Pancreas (tissue), 10 donors: ENCODE measurements at regions not wholly inside any gene's neighbourhood (a gene's known extent, or its start where the extent isn't known, plus 50 kb on each side); places are given as distances from the start of the nearest gene placed in this dataset.

Experiments
- ATAC-seq, 4 donors: fragments of 200-7000 bp; cut with Tn5 transposase; one replicate each; pipeline versions ENCODE4 v1.8.0 to v1.9.1; 2020; ENCODE audit warnings: mild to moderate bottlenecking in 4 of 4, moderate library complexity in 4 of 4
- DNase-seq, 6 donors: peaks; one replicate each; pipeline ENCODE4 v3.0.0-alpha.2; 2020
- FAIRE-seq: peaks from 2 replicates; lab custom pipeline; 2012; peaks lifted over from hg19 to GRCh38; lab: Jason Lieb, UNC
- H3K27ac ChIP-seq, 4 donors: fragments of 200-600 bp; sonication (generic); 1 replicate in 3 of 4; 2 replicates in 1 of 4; pipeline versions ENCODE4 v1.5.0 to v1.8.0; 2020
- H3K27me3 ChIP-seq, 4 donors: fragments of 200-600 bp; one replicate each; pipeline ENCODE4 v1.8.0; 2021
- H3K36me3 ChIP-seq, 3 donors: fragments of 200-600 bp; sonication (generic) in 1 of 3; one replicate each; pipeline versions ENCODE4 v1.5.0 to v1.8.0; 2020 to 2021
- H3K4me1 ChIP-seq, 3 donors: fragments of 200-600 bp; one replicate each; pipeline ENCODE4 v1.8.0; 2021
- H3K4me3 ChIP-seq, 4 donors: fragments of 200-600 bp; sonication (generic) in 2 of 4; one replicate each; pipeline versions ENCODE4 v1.5.0 to v1.8.0; 2020 to 2021
- H3K9me3 ChIP-seq, 4 donors: fragments of 200-600 bp; one replicate each; pipeline ENCODE4 v1.8.0; 2021
- WGBS, 2 donors: extraction: QIAGEN DNeasy Blood & Tissue Kit; methylation state at CpG; one replicate each; pipeline ENCODE4 v1.1.7; 2013; 5-methylcytosine and 5-hydroxymethylcytosine counted together
- intact Hi-C, 3 donors: fragments of 100-400 bp; cut with DNase I; formaldehyde crosslinking; loops; one replicate each; pipeline versions ENCODE4 v1.11.1 to v1.14.2; 2022
- TF ChIP-seq, protein P1 (sequence below), 4 donors: fragments of 200-600 bp; sonication (generic) in 3 of 4; IDR thresholded peaks; one replicate each; pipeline versions ENCODE4 v1.5.0 to v1.8.0; 2021; ENCODE audit warnings: antibody characterized with exemption in 4 of 4
- donor health status: healthy with polysubstance abuse.
- donor health status: DM: no; HTN: no; CAD: no; lungs with moderate emphysema.
- donor health status: DM: no; HTN: no; CAD: no.
- donor health status: control.
- donor health status: control.
- donor health status: Bipolar disorder and iron deficiency.
- donor health status: DM: yes; HTN: yes; CAD: no.
- donor health status: DM: no; HTN: no; CAD: no.
- donor health status: DM: no; HTN: no; CAD: no.
- donor health status: DM: yes; HTN: yes; CAD: no.

GRCh38 chr17:70886648-70887047, 717.3 kb downstream of the KCNJ2 start:
- Histone ChIP-seq H3K4me1 (no peaks in the 10 kb centered on the region), H3K27ac (no peak overlapping the region), H3K4me3 (no peak overlapping the region), H3K27me3 (no peaks in the 10 kb centered on the region), H3K36me3 (no peaks in the 10 kb centered on the region), H3K9me3 (no peaks in the 10 kb centered on the region)
- intact Hi-C loops, result no loop called here
- no peak for ATAC-seq
- no peak for FAIRE-seq
- WGBS, 2 donors, result 22 to 29% methylated on average over 2 of the region's 2 CpGs
- DNase-seq, result no peak
- TF ChIP-seq, protein P1, sequence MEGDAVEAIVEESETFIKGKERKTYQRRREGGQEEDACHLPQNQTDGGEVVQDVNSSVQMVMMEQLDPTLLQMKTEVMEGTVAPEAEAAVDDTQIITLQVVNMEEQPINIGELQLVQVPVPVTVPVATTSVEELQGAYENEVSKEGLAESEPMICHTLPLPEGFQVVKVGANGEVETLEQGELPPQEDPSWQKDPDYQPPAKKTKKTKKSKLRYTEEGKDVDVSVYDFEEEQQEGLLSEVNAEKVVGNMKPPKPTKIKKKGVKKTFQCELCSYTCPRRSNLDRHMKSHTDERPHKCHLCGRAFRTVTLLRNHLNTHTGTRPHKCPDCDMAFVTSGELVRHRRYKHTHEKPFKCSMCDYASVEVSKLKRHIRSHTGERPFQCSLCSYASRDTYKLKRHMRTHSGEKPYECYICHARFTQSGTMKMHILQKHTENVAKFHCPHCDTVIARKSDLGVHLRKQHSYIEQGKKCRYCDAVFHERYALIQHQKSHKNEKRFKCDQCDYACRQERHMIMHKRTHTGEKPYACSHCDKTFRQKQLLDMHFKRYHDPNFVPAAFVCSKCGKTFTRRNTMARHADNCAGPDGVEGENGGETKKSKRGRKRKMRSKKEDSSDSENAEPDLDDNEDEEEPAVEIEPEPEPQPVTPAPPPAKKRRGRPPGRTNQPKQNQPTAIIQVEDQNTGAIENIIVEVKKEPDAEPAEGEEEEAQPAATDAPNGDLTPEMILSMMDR (IDR thresholded peaks at IDR 0.05), result no peak

- Histone ChIP-seq H3K36me3 (no peaks in the 10 kb centered on the region), H3K4me3 (no peak overlapping the region), H3K27ac (no peak overlapping the region), H3K27me3 (no peaks in the 10 kb centered on the region), H3K9me3 (no peaks in the 10 kb centered on the region), H3K4me1 (no peaks in the 10 kb centered on the region)
- TF ChIP-seq, protein P1 (IDR thresholded peaks at IDR 0.05), result no peak
- WGBS, 2 donors, result 52 to 76% methylated on average over 2 of the region's 2 CpGs
- no peak for DNase-seq
- FAIRE-seq, result no peak
- intact Hi-C loops, result no loop called here
- ATAC-seq, result no peak
These were observed 719.0 kb downstream of the KCNJ2 start for GRCh38 chr17:70888324-70888723.

GRCh38 chr17:70891306-70891705, 722.0 kb downstream of the KCNJ2 start:
- FAIRE-seq, result no peak
- H3K36me3 ChIP-seq, result no peaks in the 10 kb centered on the region
- no peaks in the 10 kb centered on the region for H3K9me3 ChIP-seq
- no peak for ATAC-seq
- no peak for DNase-seq
- intact Hi-C loops, result no loop called here
- no peaks in the 10 kb centered on the region for H3K27me3 ChIP-seq
- H3K27ac ChIP-seq, result no peak overlapping the region
- TF ChIP-seq, protein P1 (IDR thresholded peaks at IDR 0.05), result no peak
- WGBS, 2 donors, result 62 to 68% methylated on average over 4 of the region's 4 CpGs
- no peak overlapping the region for H3K4me3 ChIP-seq
- H3K4me1 ChIP-seq, result no peaks in the 10 kb centered on the region

DNA sequence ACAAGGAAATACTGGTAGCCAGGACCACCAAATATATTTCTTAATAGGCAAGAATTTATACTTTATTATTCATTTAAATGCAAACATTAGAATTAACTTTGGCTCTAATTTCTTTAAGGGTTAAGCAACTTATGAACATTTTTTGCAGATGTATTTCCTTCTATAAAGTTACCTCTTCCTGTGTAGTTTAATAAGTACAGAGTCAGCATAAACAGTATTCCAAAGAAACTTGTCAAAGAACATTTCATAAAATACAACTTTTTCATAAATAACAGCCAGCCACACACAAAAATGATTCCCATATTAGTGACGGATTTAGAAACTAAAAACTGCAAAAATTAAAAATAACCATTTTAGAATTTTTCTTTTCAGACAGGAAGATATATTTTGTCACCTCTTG, 723.2 kb downstream of the KCNJ2 start:
- intact Hi-C loops, result no loop called here
- no peaks in the 10 kb centered on the region for H3K9me3 ChIP-seq
- H3K27ac ChIP-seq, result no peak overlapping the region
- TF ChIP-seq, protein P1 (IDR thresholded peaks at IDR 0.05), result no peak
- no peak for FAIRE-seq
- no peak overlapping the region for H3K4me3 ChIP-seq
- no peaks in the 10 kb centered on the region for H3K27me3 ChIP-seq
- no peak for DNase-seq
- 70 to 71% methylated on average over 1 of the region's 1 CpG for WGBS, 2 donors
- H3K4me1 ChIP-seq, result no peaks in the 10 kb centered on the region
- no peak for ATAC-seq
- no peaks in the 10 kb centered on the region for H3K36me3 ChIP-seq

DNA sequence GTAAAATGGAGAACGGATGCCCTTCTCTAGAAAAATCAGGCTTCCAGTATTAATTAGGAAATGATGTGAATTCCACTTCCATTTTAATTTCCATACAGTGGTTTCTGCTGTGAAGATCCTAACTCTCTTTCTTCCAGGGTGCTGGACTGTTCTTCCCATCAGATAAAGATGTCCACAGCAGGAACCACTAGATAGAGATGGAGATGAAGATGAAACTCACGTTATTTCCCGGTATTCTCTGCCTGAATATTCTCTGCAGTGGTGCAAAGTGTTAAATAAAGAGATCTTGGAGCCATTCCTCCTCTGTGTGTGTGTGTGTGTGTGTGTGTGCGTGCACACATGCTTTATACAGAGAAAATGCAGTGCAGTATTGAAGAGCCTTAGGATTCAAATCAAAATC, 727.5 kb downstream of the KCNJ2 start:
- H3K4me3 ChIP-seq, result no peak overlapping the region
- TF ChIP-seq, protein P1 (IDR thresholded peaks at IDR 0.05), result no peak
- DNase-seq, result no peak
- no peaks in the 10 kb centered on the region for H3K9me3 ChIP-seq
- H3K27me3 ChIP-seq, result no peaks in the 10 kb centered on the region
- 70 to 83% methylated on average over 4 of the region's 4 CpGs for WGBS, 2 donors
- intact Hi-C loops, result no loop called here
- ATAC-seq, result no peak
- no peaks in the 10 kb centered on the region for H3K4me1 ChIP-seq
- no peak for FAIRE-seq
- no peaks in the 10 kb centered on the region for H3K36me3 ChIP-seq
- H3K27ac ChIP-seq, result no peak overlapping the region
